Activated CD8-positive, alpha-beta T cell treated with anti-CD3 and anti-CD28 coated beads, Interleukin-2, amount 10 ng/mL, durations not matched to agents 7 days and 5 days (primary cell): ENCODE measurements at regions not wholly inside any gene's neighbourhood (a gene's known extent, or its start where the extent isn't known, plus 50 kb on each side); places are given as distances from the start of the nearest gene placed in this dataset.

Source experiments
- ATAC-seq: fragments of 150-1000 bp; cut with Tn5 transposase; one replicate; pipeline ENCODE4 v1.10.0; 2021; ENCODE audit warnings: moderate library complexity
- CTCF ChIA-PET: fragments of 350-600 bp; sonication (Branson Sonifier 250); formaldehyde crosslinking; loops from one replicate; lab custom pipeline; 2021; ENCODE audit warnings: antibody characterized with exemption; lab: Charles Lee
- POLR2A ChIA-PET: fragments of 350-600 bp; sonication (Branson Sonifier 250); formaldehyde crosslinking; loops from one replicate; lab custom pipeline; 2021; ENCODE audit warnings: antibody characterized with exemption; lab: Charles Lee
- DNase-seq: peaks from one replicate; pipeline ENCODE4 v3.0.0-alpha.2; 2020
- H3K27ac Mint-ChIP-seq: one replicate; pipeline ENCODE4 v1.8.0; 2021; ENCODE audit warnings: mild to moderate bottlenecking, mixed read lengths
- H3K27me3 Mint-ChIP-seq: one replicate; pipeline ENCODE4 v1.8.0; 2021; ENCODE audit warnings: low read depth, mixed read lengths
- H3K36me3 Mint-ChIP-seq: one replicate; pipeline ENCODE4 v1.8.0; 2021; ENCODE audit warnings: low read depth, mixed read lengths
- H3K4me1 Mint-ChIP-seq: one replicate; pipeline ENCODE4 v1.8.0; 2021; ENCODE audit warnings: low read depth, mixed read lengths
- H3K4me3 Mint-ChIP-seq: one replicate; pipeline ENCODE4 v1.8.0; 2021; ENCODE audit warnings: mild to moderate bottlenecking, mixed read lengths
- H3K9me3 Mint-ChIP-seq: one replicate; pipeline ENCODE4 v1.8.0; 2022; ENCODE audit warnings: mixed read lengths; ENCODE audit not compliant: insufficient read depth

DNA sequence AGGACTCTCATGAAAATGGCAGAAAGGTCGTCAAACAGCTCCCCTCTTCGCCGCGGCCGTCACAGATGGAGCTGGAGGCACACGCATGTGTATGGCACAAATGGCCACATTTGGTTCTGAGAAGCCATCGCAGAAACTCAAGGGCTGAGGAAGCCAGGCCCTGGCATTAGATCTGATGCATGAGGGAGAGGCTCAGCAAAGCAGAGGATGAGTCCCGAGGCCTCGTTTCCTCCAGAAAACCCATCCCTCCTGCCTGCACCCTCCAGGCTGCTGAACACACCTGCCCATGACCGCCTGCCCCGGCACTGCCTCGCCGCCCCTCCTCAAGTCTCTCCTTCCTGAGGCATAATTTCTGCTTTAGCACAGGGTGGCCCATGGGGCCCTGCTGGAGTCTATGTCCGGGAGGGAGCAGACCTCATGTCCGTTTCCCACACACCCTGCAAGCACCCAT is 240.3 kb downstream of the DLL1 start:
- DNase-seq (no peak), ATAC-seq (no peak)
- no peak overlapping the region for H3K27ac Mint-ChIP-seq
- POLR2A ChIA-PET: no interaction called here
- CTCF ChIA-PET: no interaction called here
- no peaks in the 10 kb centered on the region for H3K9me3 Mint-ChIP-seq
- no peaks in the 10 kb centered on the region for H3K36me3 Mint-ChIP-seq
- H3K4me1 Mint-ChIP-seq: peaks cover 5% of the 10 kb centered on the region
- H3K4me3 Mint-ChIP-seq: no peak overlapping the region
- peaks cover 13% of the 10 kb centered on the region for H3K27me3 Mint-ChIP-seq

DNA sequence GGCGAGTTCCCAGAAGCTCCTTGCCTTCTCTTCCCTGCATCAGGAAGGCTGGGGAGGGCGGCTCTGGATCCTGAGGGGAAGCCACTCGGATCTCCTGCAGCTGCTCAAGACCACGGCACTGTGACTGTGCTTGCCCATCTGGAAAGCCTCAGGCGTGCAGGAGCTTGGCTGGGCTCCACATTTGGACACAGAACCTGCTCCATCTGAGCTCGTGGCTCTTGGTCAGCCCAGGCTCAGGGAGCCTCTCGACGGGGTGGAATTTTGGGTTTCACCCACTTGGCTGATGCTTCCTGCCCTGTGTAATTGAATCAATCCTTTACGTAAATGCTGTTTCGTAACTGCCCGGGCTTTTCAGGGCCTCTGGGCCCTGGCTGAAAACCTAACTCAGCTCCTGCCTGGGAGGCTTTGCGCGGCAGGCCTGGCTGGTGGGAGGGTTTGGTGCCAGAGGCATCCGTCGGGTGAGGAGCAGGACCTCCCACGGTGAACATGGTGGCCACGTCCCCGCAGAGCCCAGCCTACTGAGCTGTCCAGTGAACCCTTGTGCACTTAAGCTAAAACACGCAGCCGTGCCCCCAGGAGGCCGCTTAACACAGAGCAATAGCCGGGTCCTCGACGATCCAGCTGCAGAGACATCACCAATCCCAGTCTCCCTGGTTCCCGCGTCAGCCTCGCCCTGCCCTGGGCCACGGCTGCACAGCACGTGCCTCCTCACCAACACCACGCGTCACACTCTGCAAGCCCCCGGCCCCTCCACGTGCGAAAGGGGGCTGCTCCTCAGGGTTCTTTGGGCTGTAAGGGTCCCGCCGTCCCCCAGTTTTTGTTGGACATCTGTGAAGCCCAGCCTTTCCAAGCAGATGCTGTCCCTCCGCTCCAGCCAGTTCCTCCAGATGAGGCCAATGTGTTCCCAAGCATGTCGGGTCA is 241.0 kb downstream of the DLL1 start:
- H3K4me1 Mint-ChIP-seq: peaks cover 5% of the 10 kb centered on the region
- ATAC-seq: no peak
- CTCF ChIA-PET: no interaction called here
- no peaks in the 10 kb centered on the region for H3K36me3 Mint-ChIP-seq
- no peak overlapping the region for H3K27ac Mint-ChIP-seq
- peaks cover 13% of the 10 kb centered on the region for H3K27me3 Mint-ChIP-seq
- no peaks in the 10 kb centered on the region for H3K9me3 Mint-ChIP-seq
- POLR2A ChIA-PET: no interaction called here
- no peak overlapping the region for H3K4me3 Mint-ChIP-seq
- DNase-seq: no peak

- H3K27ac Mint-ChIP-seq: no peak overlapping the region
- DNase-seq: no peak
- H3K9me3 Mint-ChIP-seq: no peaks in the 10 kb centered on the region
- H3K4me1 Mint-ChIP-seq: peaks cover 5% of the 10 kb centered on the region
- H3K4me3 Mint-ChIP-seq: no peak overlapping the region
- H3K27me3 Mint-ChIP-seq: peaks cover 17% of the 10 kb centered on the region
- ChIA-PET CTCF (no interaction called here), POLR2A (no interaction called here)
- no peaks in the 10 kb centered on the region for H3K36me3 Mint-ChIP-seq
- ATAC-seq: no peak
These were observed 242.1 kb downstream of the DLL1 start for GRCh38 chr6:170048615-170049256.

- no peak overlapping the region for H3K27ac Mint-ChIP-seq
These were observed 243.1 kb downstream of the DLL1 start for GRCh38 chr6:170047823-170048222.

DNA sequence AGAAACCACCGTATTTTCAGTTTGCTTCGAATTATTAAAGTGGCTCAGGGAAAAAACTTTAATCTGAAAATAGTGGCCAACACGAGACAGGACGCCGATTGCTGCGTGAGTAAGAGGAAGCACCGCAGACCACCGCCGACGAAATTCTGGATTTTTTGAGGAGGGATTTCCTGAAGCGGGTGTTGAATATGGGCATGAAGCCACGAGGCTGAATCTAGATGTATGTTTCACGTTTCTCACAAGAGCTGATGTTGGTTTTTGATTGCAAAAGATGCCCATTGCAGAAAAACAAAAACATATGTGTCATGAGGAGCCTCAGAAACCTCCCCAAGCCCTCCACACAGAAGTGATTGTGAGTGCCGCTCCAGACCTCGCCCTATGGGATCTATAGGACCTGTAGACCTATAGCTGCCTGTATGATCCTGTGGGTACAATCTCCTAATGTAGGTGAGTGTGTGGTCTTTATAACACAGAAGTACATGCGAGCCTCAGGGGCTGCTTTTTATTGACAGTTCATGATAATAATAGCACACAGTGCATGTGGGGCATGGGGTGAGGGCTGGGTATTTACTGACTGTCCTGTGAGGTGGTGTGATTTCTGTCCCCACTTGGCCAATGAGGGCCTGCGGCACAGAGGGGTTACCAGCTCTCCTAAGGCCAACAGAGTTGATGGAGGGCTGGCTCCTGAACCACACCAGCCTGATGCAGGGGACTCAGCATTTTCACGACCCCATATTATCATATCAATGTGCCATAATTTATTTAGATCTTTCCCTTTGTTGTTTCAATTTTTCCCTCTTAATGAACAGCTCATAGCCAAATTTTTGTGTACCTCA is 243.9 kb downstream of the DLL1 start:
- peaks cover 20% of the 10 kb centered on the region for H3K27me3 Mint-ChIP-seq
- H3K9me3 Mint-ChIP-seq: no peaks in the 10 kb centered on the region
- ChIA-PET CTCF (no interaction called here), POLR2A (no interaction called here)
- DNase-seq (no peak), ATAC-seq (no peak)
- no peaks in the 10 kb centered on the region for H3K36me3 Mint-ChIP-seq
- H3K4me1 Mint-ChIP-seq: peaks cover 5% of the 10 kb centered on the region
- H3K4me3 Mint-ChIP-seq: no peak overlapping the region
- H3K27ac Mint-ChIP-seq: no peak overlapping the region

More at GRCh38 chr6:170047823-170048222, 243.1 kb downstream of the DLL1 start:
- DNase-seq (no peak), ATAC-seq (no peak)
- peaks cover 5% of the 10 kb centered on the region for H3K4me1 Mint-ChIP-seq
- no peaks in the 10 kb centered on the region for H3K36me3 Mint-ChIP-seq
- H3K27me3 Mint-ChIP-seq: peaks cover 17% of the 10 kb centered on the region
- H3K4me3 Mint-ChIP-seq: no peak overlapping the region
- H3K9me3 Mint-ChIP-seq: no peaks in the 10 kb centered on the region
- ChIA-PET POLR2A (no interaction called here), CTCF (no interaction called here)

DNA sequence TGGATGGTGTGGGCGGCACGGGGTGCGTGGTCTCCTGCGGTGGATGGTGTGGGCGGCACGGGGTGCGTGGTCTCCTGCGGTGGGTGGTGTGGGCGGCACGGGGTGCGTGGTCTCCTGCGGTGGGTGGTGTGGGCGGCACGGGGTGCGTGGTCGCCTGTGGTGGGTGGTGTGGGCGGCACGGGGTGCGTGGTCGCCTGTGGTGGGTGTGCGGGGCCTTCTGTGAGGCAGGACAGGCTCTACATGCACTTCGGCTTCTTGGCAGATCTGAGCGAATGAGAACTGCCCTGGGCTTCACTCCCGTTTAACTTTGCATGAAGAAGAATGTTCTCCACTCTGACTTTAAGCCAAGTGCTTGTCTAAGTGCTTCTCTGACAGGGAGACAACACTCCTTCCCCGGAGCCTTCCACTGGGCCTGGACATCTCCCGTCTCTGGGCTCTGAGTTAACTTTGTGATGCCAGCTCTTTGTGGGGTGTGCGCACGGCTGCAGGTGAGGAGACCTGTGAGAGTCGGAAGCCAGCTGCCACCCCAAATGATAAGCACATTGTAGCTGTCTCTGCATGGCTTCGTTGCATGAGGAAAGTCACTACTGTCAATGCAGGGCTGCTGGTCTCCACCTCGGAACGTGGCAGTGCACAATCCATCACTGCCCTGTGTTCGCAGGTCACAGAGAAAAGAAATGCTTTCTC is 244.8 kb downstream of the DLL1 start:
- ChIA-PET CTCF (no interaction called here), POLR2A (no interaction called here)
- Mint-ChIP-seq H3K9me3 (no peaks in the 10 kb centered on the region), H3K27ac (no peak overlapping the region), H3K36me3 (no peaks in the 10 kb centered on the region), H3K4me1 (peaks cover 5% of the 10 kb centered on the region), H3K27me3 (peaks cover 20% of the 10 kb centered on the region), H3K4me3 (no peak overlapping the region)
- ATAC-seq (no peak), DNase-seq (no peak)

DNA sequence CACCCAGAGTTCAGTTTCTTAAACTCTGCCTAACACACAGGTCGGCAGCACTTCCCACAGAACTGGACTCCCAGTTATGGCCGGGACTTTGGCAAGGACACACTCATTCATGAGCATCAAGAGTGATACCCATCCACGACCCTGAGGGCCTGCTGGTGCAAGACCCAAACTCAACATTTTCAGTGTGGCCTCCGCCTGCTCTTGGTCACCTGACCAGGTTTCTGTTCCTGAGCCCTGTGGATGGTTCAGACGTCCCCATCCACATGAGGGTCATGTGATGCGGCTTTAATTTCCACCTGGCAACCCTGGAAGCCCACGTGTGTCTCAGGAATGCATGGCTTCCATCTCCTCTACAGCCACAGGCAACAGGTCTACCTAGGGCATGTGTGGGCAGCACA is 245.3 kb downstream of the DLL1 start:
- Mint-ChIP-seq H3K4me3 (no peak overlapping the region), H3K27me3 (peaks cover 22% of the 10 kb centered on the region), H3K27ac (no peak overlapping the region), H3K9me3 (no peaks in the 10 kb centered on the region), H3K36me3 (no peaks in the 10 kb centered on the region), H3K4me1 (peaks cover 5% of the 10 kb centered on the region)
- DNase-seq: no peak
- POLR2A ChIA-PET: no interaction called here
- ATAC-seq: no peak
- CTCF ChIA-PET: no interaction called here

- no peak for ATAC-seq
- Mint-ChIP-seq H3K4me3 (no peak overlapping the region), H3K27ac (no peak overlapping the region), H3K36me3 (no peaks in the 10 kb centered on the region), H3K4me1 (peaks cover 5% of the 10 kb centered on the region), H3K9me3 (no peaks in the 10 kb centered on the region), H3K27me3 (peaks cover 23% of the 10 kb centered on the region)
- POLR2A ChIA-PET: no interaction called here
- CTCF ChIA-PET: no interaction called here
- no peak for DNase-seq
These were observed 245.9 kb downstream of the DLL1 start for GRCh38 chr6:170044836-170045562.

- no peak for ATAC-seq
- CTCF ChIA-PET: no interaction called here
- no peak for DNase-seq
- POLR2A ChIA-PET: no interaction called here
- no peaks in the 10 kb centered on the region for H3K9me3 Mint-ChIP-seq
- H3K27ac Mint-ChIP-seq: no peak overlapping the region
- H3K27me3 Mint-ChIP-seq: peaks cover 20% of the 10 kb centered on the region
- peaks cover 4% of the 10 kb centered on the region for H3K4me1 Mint-ChIP-seq
- H3K36me3 Mint-ChIP-seq: no peaks in the 10 kb centered on the region
- no peak overlapping the region for H3K4me3 Mint-ChIP-seq
These were observed 246.7 kb downstream of the DLL1 start for GRCh38 chr6:170043881-170044790.

DNA sequence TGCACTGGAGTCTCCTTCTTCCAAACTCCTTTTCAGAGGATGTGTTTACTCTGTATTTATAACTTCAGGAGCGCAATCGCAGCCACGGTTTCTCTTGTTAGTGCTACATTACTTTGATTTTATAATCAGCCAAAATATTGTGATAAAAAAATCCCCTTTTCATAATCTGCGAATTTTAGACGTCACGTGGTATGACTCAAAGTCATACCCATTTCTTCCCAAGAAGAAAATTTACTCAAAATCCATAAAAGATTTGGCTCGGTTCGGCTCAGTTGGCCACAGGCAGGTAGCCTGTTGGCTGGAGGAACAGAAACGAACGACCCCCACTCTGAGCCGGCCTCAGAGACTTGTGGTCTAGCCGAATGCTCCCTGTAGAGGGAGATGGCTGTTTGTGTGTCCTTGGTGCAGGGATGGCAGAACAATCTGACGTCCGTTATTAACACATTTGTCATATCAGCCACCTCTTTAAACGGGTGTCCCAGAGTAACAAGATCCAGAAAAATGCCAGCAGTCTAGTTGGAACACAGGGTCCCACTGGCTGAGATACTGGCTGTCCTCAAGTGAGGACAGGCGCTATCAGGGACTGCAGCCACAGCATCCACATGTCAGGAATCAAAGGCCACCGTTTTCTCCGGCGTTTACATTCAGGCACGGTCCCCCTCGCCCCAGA is 247.6 kb downstream of the DLL1 start:
- H3K4me3 Mint-ChIP-seq: no peak overlapping the region
- CTCF ChIA-PET: no interaction called here
- POLR2A ChIA-PET: no interaction called here
- H3K4me1 Mint-ChIP-seq: no peaks in the 10 kb centered on the region
- peaks cover 18% of the 10 kb centered on the region for H3K27me3 Mint-ChIP-seq
- no peaks in the 10 kb centered on the region for H3K9me3 Mint-ChIP-seq
- no peak overlapping the region for H3K27ac Mint-ChIP-seq
- ATAC-seq (no peak), DNase-seq (no peak)
- H3K36me3 Mint-ChIP-seq: no peaks in the 10 kb centered on the region
